ENCODE measurements at regions not wholly inside any gene's neighbourhood (a gene's known extent, or its start where the extent isn't known, plus 50 kb on each side); places are given as distances from the start of the nearest gene placed in this dataset.

GRCh38 chr5:29214839-29215238, 1978.6 kb upstream of the CDH6 start:
- no peak for TF ChIP-seq EZH2phosphoT487 (IDR thresholded peaks at IDR 0.05; ENCODE audit: borderline replicate concordance, low read depth, low read length)
- no peak for TF ChIP-seq CTCF (conservative IDR thresholded peaks at IDR 0.05; ENCODE audit: low read length)
- no peaks in the 10 kb centered on the region for H3K9me2 ChIP-seq (ENCODE audit: insufficient read depth, low read length)
- no peak overlapping the region for H3K4me3 ChIP-seq (ENCODE audit: low read depth, low read length, poor library complexity, severe bottlenecking)
- ChIA-PET CTCF (ENCODE audit: unreplicated experiment) (no interaction called here), POLR2A (no interaction called here)
- no peaks in the 10 kb centered on the region for H3K79me2 ChIP-seq (ENCODE audit: insufficient read depth, low read depth, low read length)
- no peak overlapping the region for H3K4me2 ChIP-seq (ENCODE audit: low read length)
- BruUV-seq (replicated peaks), result no TSS peak
- no peak for DNase-seq (ENCODE audit: low spot score)
- no peaks in the 10 kb centered on the region for H3K4me1 ChIP-seq (ENCODE audit: insufficient read depth, low read length, poor library complexity, severe bottlenecking)
- no peak overlapping the region for H2AFZ ChIP-seq (ENCODE audit: low read length)
- no peaks in the 10 kb centered on the region for H3K36me3 ChIP-seq (ENCODE audit: insufficient read depth, low read length)
- no peaks in the 10 kb centered on the region for H3K9me3 ChIP-seq (ENCODE audit: low read length)
- no peak overlapping the region for H3K27ac ChIP-seq (ENCODE audit: low read depth, low read length, poor library complexity, severe bottlenecking)
- no peaks in the 10 kb centered on the region for H4K20me1 ChIP-seq (ENCODE audit: insufficient read depth, low read length)
- intact Hi-C loops (cut with micrococcal nuclease; ENCODE audit: unreplicated experiment), result no loop called here

GRCh38 chr5:29213475-29213874, 1980.0 kb upstream of the CDH6 start:
- no peaks in the 10 kb centered on the region for H3K9me2 ChIP-seq (ENCODE audit: insufficient read depth, low read length)
- no peak overlapping the region for H3K27ac ChIP-seq (ENCODE audit: low read depth, low read length, poor library complexity, severe bottlenecking)
- no peak overlapping the region for H2AFZ ChIP-seq (ENCODE audit: low read length)
- no peaks in the 10 kb centered on the region for H3K36me3 ChIP-seq (ENCODE audit: insufficient read depth, low read length)
- no peak overlapping the region for H3K4me2 ChIP-seq (ENCODE audit: low read length)
- BruUV-seq (replicated peaks), result no TSS peak
- POLR2A ChIA-PET, result no interaction called here
- H3K4me1 ChIP-seq (ENCODE audit: insufficient read depth, low read length, poor library complexity, severe bottlenecking), result no peaks in the 10 kb centered on the region
- no peak for TF ChIP-seq EZH2phosphoT487 (IDR thresholded peaks at IDR 0.05; ENCODE audit: borderline replicate concordance, low read depth, low read length)
- TF ChIP-seq CTCF (conservative IDR thresholded peaks at IDR 0.05; ENCODE audit: low read length), result no peak
- CTCF ChIA-PET (ENCODE audit: unreplicated experiment), result no interaction called here
- intact Hi-C loops (cut with micrococcal nuclease; ENCODE audit: unreplicated experiment), result no loop called here
- H3K4me3 ChIP-seq (ENCODE audit: low read depth, low read length, poor library complexity, severe bottlenecking), result no peak overlapping the region
- no peaks in the 10 kb centered on the region for H3K79me2 ChIP-seq (ENCODE audit: insufficient read depth, low read depth, low read length)
- no peaks in the 10 kb centered on the region for H4K20me1 ChIP-seq (ENCODE audit: insufficient read depth, low read length)
- H3K9me3 ChIP-seq (ENCODE audit: low read length), result no peaks in the 10 kb centered on the region
- no peak for DNase-seq (ENCODE audit: low spot score)

GRCh38 chr5:29208024-29208423, 1985.5 kb upstream of the CDH6 start:
- no peaks in the 10 kb centered on the region for H4K20me1 ChIP-seq (ENCODE audit: insufficient read depth, low read length)
- no peak overlapping the region for H3K4me2 ChIP-seq (ENCODE audit: low read length)
- no TSS peak for BruUV-seq (replicated peaks)
- TF ChIP-seq EZH2phosphoT487 (IDR thresholded peaks at IDR 0.05; ENCODE audit: borderline replicate concordance, low read depth, low read length) (no peak), CTCF (conservative IDR thresholded peaks at IDR 0.05; ENCODE audit: low read length) (no peak)
- H2AFZ ChIP-seq (ENCODE audit: low read length), result no peak overlapping the region
- no peaks in the 10 kb centered on the region for H3K79me2 ChIP-seq (ENCODE audit: insufficient read depth, low read depth, low read length)
- H3K4me3 ChIP-seq (ENCODE audit: low read depth, low read length, poor library complexity, severe bottlenecking), result no peak overlapping the region
- no peaks in the 10 kb centered on the region for H3K36me3 ChIP-seq (ENCODE audit: insufficient read depth, low read length)
- H3K9me2 ChIP-seq (ENCODE audit: insufficient read depth, low read length), result no peaks in the 10 kb centered on the region
- DNase-seq (ENCODE audit: low spot score), result no peak
- ChIA-PET CTCF (ENCODE audit: unreplicated experiment) (no interaction called here), POLR2A (interaction anchor here (0.5 to 1.0 kb wide), 2 partner anchors 8 to 10 kb away, joined by 3 read pairs; no protein-coding TSS in a partner anchor)
- H3K9me3 ChIP-seq (ENCODE audit: low read length), result no peaks in the 10 kb centered on the region
- intact Hi-C loops (cut with micrococcal nuclease; ENCODE audit: unreplicated experiment), result no loop called here
- H3K27ac ChIP-seq (ENCODE audit: low read depth, low read length, poor library complexity, severe bottlenecking), result no peak overlapping the region
- no peaks in the 10 kb centered on the region for H3K4me1 ChIP-seq (ENCODE audit: insufficient read depth, low read length, poor library complexity, severe bottlenecking)

All from OCI-LY7 (cell line).